ENCODE measurements at regions not wholly inside any gene's neighbourhood (a gene's known extent, or its start where the extent isn't known, plus 50 kb on each side); places are given as distances from the start of the nearest gene placed in this dataset.

- no peak overlapping the region for H3K4me3 ChIP-seq
- no peak for DNase-seq
- H3K9me3 ChIP-seq, result no peaks in the 10 kb centered on the region
- no peak for TF ChIP-seq CTCF (IDR thresholded peaks at IDR 0.05)
- no peak for TF ChIP-seq POLR2A (IDR thresholded peaks at IDR 0.05)
- H3K27ac ChIP-seq, result no peak overlapping the region
- no peaks in the 10 kb centered on the region for H3K36me3 ChIP-seq
- H3K4me1 ChIP-seq, result no peaks in the 10 kb centered on the region
- 28 to 49% methylated on average over 10 of the region's 10 CpGs for WGBS, 2 donors
- no peaks in the 10 kb centered on the region for H3K27me3 ChIP-seq
- intact Hi-C loops (cut with DNase I), result no loop called here
Observed at GRCh38 chr12:128078301-128078971, 188.5 kb upstream of the TMEM132C start.

- Histone ChIP-seq H3K27me3 (no peaks in the 10 kb centered on the region), H3K4me3 (no peak overlapping the region), H3K9me3 (no peaks in the 10 kb centered on the region), H3K36me3 (no peaks in the 10 kb centered on the region), H3K27ac (no peak overlapping the region), H3K4me1 (no peaks in the 10 kb centered on the region)
- TF ChIP-seq CTCF (IDR thresholded peaks at IDR 0.05) (no peak), POLR2A (IDR thresholded peaks at IDR 0.05) (no peak)
- intact Hi-C loops (cut with DNase I), result no loop called here
- 75 to 93% methylated on average over 5 to 7 of the region's 8 CpGs for WGBS, 2 donors
- no peak for DNase-seq
Observed at GRCh38 chr12:128079446-128079845, 187.5 kb upstream of the TMEM132C start.

GRCh38 chr12:128083132-128083729 is 183.7 kb upstream of the TMEM132C start:
- H3K27ac ChIP-seq, result no peak overlapping the region
- H3K4me3 ChIP-seq, result no peak overlapping the region

DNA sequence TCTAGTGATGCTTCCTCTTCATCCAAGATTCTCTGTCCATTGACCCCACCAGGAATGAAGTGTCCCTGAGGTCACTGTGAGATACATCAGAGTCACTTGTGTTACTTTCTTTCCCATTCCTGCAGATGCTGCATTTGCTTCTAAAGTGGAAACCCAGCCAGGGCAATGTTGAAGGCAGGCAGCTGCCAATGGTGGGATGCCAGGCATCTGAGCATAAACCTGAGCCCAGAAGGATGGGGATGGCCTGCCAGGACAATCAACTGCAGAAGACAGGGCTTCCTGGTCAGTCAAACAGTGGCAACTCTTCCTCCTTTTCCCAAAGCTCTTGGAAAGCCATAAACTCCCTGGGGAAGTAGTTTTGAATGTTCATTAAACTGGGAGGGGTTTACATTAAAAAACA is 178.0 kb upstream of the TMEM132C start:
- H3K9me3 ChIP-seq, result no peaks in the 10 kb centered on the region
- TF ChIP-seq POLR2A (IDR thresholded peaks at IDR 0.05) (no peak), CTCF (IDR thresholded peaks at IDR 0.05) (no peak)
- no peak for DNase-seq
- H3K4me1 ChIP-seq, result no peaks in the 10 kb centered on the region
- H3K27me3 ChIP-seq, result peaks cover 0 to 14% (median 0%) of the 10 kb centered on the region in 4 donors
- no peak overlapping the region for H3K27ac ChIP-seq
- no peak overlapping the region for H3K4me3 ChIP-seq
- intact Hi-C loops (cut with DNase I), result no loop called here
- H3K36me3 ChIP-seq, result no peaks in the 10 kb centered on the region

More at GRCh38 chr12:128083132-128083729, 183.7 kb upstream of the TMEM132C start:
- H3K9me3 ChIP-seq, result no peaks in the 10 kb centered on the region
- TF ChIP-seq CTCF (IDR thresholded peaks at IDR 0.05) (no peak), POLR2A (IDR thresholded peaks at IDR 0.05) (no peak)
- no peaks in the 10 kb centered on the region for H3K27me3 ChIP-seq
- 79 to 91% methylated on average over 7 of the region's 7 CpGs for WGBS, 2 donors
- no peak for DNase-seq
- intact Hi-C loops (cut with DNase I), result no loop called here
- H3K4me1 ChIP-seq, result no peaks in the 10 kb centered on the region
- H3K36me3 ChIP-seq, result no peaks in the 10 kb centered on the region

DNA sequence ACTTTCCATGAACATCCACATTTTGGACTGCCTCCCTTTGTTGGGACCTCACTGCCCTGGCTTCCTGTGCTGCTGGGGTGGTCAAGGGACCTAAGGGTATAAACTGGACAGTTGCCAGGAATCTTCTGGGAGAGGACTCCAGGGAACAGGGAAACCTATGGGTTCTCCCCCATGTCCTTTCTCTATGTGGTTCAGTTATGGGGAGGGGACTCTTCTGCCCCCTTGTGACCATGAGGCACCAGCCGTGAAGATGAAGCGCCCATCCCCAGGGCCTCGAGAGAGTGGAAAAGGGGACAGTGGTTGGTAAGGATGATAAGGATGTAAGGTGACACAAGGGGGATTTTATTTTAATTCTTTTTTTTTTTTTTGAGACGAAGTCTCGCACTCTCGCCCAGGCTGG is 177.0 kb upstream of the TMEM132C start:
- Histone ChIP-seq H3K9me3 (no peaks in the 10 kb centered on the region), H3K4me1 (no peaks in the 10 kb centered on the region), H3K27me3 (peaks cover 0 to 14% (median 0%) of the 10 kb centered on the region in 4 donors), H3K36me3 (no peaks in the 10 kb centered on the region), H3K27ac (no peak overlapping the region), H3K4me3 (no peak overlapping the region)
- DNase-seq, result no peak
- WGBS, 2 donors, result 85 to 88% methylated on average over 6 of the region's 6 CpGs
- TF ChIP-seq CTCF (IDR thresholded peaks at IDR 0.05) (no peak), POLR2A (IDR thresholded peaks at IDR 0.05) (no peak)
- intact Hi-C loops (cut with DNase I), result no loop called here
